CD4-positive, CD25-positive, alpha-beta regulatory T cell (primary cell): ENCODE measurements at regions not wholly inside any gene's neighbourhood (a gene's known extent, or its start where the extent isn't known, plus 50 kb on each side); places are given as distances from the start of the nearest gene placed in this dataset.

ENCODE experiments used
- ATAC-seq, 2 donors: fragments of 150-1000 bp; cut with Tn5 transposase; one replicate each; pipeline ENCODE4 v1.10.0; 2021; ENCODE audit warnings: low read depth in 2 of 2, moderate number of reproducible peaks in 2 of 2, moderate library complexity in 1 of 2
- DNase-seq, 3 donors: peaks; one replicate each; pipeline versions ENCODE4 v3.0.0 to v3.0.0-alpha.2; 2012 to 2022; ENCODE audit warnings: mixed read lengths in 1 of 3
- H3K27ac ChIP-seq: one replicate; pipeline ENCODE4 v1.7.0; 2013; ENCODE audit warnings: mild to moderate bottlenecking, low read length; ENCODE audit not compliant: insufficient read depth, poor library complexity, severe bottlenecking
- H3K27me3 ChIP-seq: one replicate; pipeline ENCODE4 v1.7.0; 2013; ENCODE audit warnings: low read length; ENCODE audit not compliant: control insufficient read depth, insufficient read depth
- H3K36me3 ChIP-seq: one replicate; pipeline ENCODE4 v1.7.0; 2013; ENCODE audit warnings: mild to moderate bottlenecking, low read length, moderate library complexity; ENCODE audit not compliant: control insufficient read depth, insufficient read depth
- H3K4me1 ChIP-seq: 2 replicates; pipeline ENCODE4 v1.7.0; 2013; ENCODE audit warnings: mild to moderate bottlenecking, low read length; ENCODE audit not compliant: insufficient read depth, control insufficient read depth, poor library complexity, severe bottlenecking
- H3K4me3 ChIP-seq: one replicate; pipeline ENCODE4 v1.7.0; 2013; ENCODE audit warnings: low read depth, mild to moderate bottlenecking, low read length, moderate library complexity
- H3K9me3 ChIP-seq, 2 experiments: 1 replicate in 1 of 2; 2 replicates in 1 of 2; pipeline ENCODE4 v1.7.0; 2013; ENCODE audit warnings: low read length in 2 of 2, mild to moderate bottlenecking in 1 of 2, moderate library complexity in 1 of 2; ENCODE audit not compliant: control insufficient read depth in 2 of 2
- H3K27ac Mint-ChIP-seq, 3 donors: one replicate each; pipeline ENCODE4 v1.8.0; 2020 to 2022; ENCODE audit warnings: mild to moderate bottlenecking in 3 of 3, mixed read lengths in 3 of 3, moderate library complexity in 2 of 3
- H3K27me3 Mint-ChIP-seq: one replicate; pipeline ENCODE4 v1.8.0; 2022; ENCODE audit warnings: mild to moderate bottlenecking, mixed read lengths
- H3K36me3 Mint-ChIP-seq: one replicate; pipeline ENCODE4 v1.8.0; 2020; ENCODE audit warnings: mixed read lengths
- H3K4me1 Mint-ChIP-seq, 4 donors: one replicate each; pipeline ENCODE4 v1.8.0; 2020 to 2022; ENCODE audit warnings: mixed read lengths in 4 of 4, mild to moderate bottlenecking in 1 of 4
- H3K4me3 Mint-ChIP-seq, 4 donors: one replicate each; pipeline ENCODE4 v1.8.0; 2020 to 2022; ENCODE audit warnings: mild to moderate bottlenecking in 4 of 4, mixed read lengths in 4 of 4, moderate library complexity in 3 of 4
- H3K9me3 Mint-ChIP-seq, 7 donors: one replicate each; pipeline ENCODE4 v1.8.0; 2020 to 2022; ENCODE audit warnings: mixed read lengths in 7 of 7, mild to moderate bottlenecking in 3 of 7, moderate library complexity in 2 of 7

DNA sequence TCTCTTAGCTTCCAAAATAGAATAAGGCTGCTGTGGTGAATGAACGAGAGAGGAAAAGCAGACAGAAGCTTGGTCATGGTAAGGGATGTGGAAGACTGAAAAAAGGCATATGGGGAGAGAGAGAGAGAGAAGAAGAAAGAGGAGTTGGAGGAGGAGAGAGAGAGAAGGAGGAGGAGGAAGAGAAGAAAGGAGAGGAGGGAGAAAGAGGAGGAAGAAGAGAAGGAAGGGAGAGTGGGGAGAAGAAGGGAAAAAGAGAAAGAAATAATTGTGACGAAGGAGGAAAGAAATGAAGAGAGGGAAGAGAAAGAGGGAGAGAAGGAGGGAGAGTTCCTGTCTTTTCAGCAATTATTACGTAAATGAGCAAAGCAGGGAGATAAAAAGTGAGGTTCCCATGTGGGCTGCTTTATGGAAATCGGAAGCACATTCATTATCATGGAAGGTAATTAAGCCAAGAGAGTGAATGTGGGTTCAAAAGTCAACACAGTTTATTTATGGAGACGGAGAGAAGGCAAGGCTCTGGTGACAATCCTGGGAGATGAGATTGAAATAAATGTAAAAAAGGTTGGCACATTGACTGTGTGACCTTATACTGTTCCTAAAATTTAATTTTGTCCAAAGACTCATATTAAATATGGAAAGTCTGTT is 611.2 kb downstream of the KIF4B start:
- H3K27me3 Mint-ChIP-seq, result peaks cover 13% of the 10 kb centered on the region
- H3K36me3 Mint-ChIP-seq, result no peaks in the 10 kb centered on the region
- H3K4me1 ChIP-seq, result no peaks in the 10 kb centered on the region
- no peak overlapping the region for H3K4me3 ChIP-seq
- H3K9me3 ChIP-seq, result no peaks in the 10 kb centered on the region
- no peak overlapping the region for H3K4me3 Mint-ChIP-seq
- no peak overlapping the region for H3K27ac ChIP-seq
- no peak for DNase-seq
- H3K9me3 Mint-ChIP-seq, result peaks cover 0 to 2% (median 0%) of the 10 kb centered on the region in 7 donors
- no peak overlapping the region for H3K27ac Mint-ChIP-seq
- ATAC-seq, result no peak
- H3K36me3 ChIP-seq, result no peaks in the 10 kb centered on the region
- no peaks in the 10 kb centered on the region for H3K4me1 Mint-ChIP-seq
- H3K27me3 ChIP-seq, result no peaks in the 10 kb centered on the region

DNA sequence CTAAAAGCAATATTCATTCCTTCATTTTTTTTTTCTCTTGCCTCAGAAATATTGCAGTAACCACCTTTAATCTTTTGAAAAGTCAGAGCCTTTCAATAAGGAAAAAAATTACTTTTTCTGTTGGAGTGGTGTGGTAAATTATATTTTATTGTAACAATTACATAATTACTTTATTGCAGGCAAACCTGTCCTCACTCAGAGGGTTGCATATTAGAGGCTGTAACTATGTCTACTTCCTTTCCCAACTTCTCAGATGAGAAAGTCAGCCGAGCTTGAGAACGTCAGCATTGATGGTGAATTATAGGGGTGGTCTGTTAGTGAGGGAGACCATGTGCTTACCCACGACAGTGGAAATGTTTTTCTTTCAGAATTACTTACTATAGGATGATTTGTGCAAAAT is 611.8 kb downstream of the KIF4B start:
- Histone ChIP-seq H3K9me3 (no peaks in the 10 kb centered on the region), H3K4me1 (no peaks in the 10 kb centered on the region), H3K4me3 (no peak overlapping the region), H3K27ac (no peak overlapping the region), H3K27me3 (no peaks in the 10 kb centered on the region), H3K36me3 (no peaks in the 10 kb centered on the region)
- no peak overlapping the region for H3K4me3 Mint-ChIP-seq
- no peak overlapping the region for H3K27ac Mint-ChIP-seq
- DNase-seq, result no peak
- no peaks in the 10 kb centered on the region for H3K36me3 Mint-ChIP-seq
- no peak for ATAC-seq
- peaks cover 0 to 2% (median 0%) of the 10 kb centered on the region in 7 donors for H3K9me3 Mint-ChIP-seq
- H3K4me1 Mint-ChIP-seq, result no peaks in the 10 kb centered on the region
- H3K27me3 Mint-ChIP-seq, result peaks cover 7% of the 10 kb centered on the region

DNA sequence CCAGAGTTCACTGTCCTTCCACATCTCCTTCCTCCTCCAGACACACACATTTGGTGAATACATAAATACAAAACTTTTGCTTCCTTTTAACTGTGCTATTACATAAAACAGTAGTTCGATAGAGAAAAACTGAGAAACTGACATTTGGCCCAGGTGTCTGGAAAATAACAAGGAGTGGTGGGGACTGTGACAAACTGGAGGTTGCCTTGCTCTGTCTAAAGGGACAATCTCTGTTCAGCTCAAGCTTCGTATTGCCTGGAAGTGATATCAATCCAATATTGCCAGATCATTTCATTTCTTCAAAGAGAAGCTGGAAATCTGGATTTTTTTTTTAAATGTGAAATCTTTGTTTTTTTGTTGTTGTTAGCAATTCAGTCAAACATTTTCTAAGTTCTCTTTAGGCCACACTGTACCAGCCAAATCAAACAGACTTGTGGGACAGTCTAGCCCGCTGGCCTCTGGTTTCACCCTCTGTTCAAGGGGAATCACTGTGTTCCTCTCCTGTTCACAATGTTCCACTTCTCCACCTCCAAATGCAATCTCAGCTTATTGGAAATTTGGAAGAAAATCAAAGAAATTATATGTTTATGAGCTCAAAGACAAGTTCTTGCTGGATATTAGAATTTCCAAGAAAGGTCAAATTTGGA is 612.5 kb downstream of the KIF4B start:
- Histone ChIP-seq H3K4me3 (no peak overlapping the region), H3K27ac (no peak overlapping the region), H3K9me3 (no peaks in the 10 kb centered on the region), H3K4me1 (no peaks in the 10 kb centered on the region), H3K36me3 (no peaks in the 10 kb centered on the region), H3K27me3 (no peaks in the 10 kb centered on the region)
- Mint-ChIP-seq H3K9me3 (peaks cover 0 to 2% (median 0%) of the 10 kb centered on the region in 7 donors), H3K4me1 (no peaks in the 10 kb centered on the region), H3K4me3 (no peak overlapping the region), H3K36me3 (no peaks in the 10 kb centered on the region), H3K27ac (no peak overlapping the region), H3K27me3 (peaks cover 5% of the 10 kb centered on the region)
- no peak for ATAC-seq
- DNase-seq, result no peak

DNA sequence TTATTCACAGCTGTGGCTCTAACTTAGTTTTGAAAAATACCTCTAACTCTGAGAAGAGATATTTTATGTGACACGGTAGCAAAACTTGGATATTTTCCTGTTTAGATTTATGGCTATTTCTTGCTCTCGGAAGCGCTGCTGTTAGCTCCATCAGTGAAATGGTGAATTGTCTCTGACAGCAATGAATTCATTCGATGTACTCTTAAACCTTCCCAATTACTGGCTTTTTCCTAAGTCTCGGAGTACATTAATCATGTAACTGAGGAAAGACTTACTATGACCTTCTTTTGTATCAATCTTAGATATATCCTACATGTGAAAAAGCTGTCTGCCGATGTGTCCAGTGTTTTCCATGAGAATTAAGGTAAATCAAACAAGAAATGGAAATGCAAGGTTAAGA is 613.0 kb downstream of the KIF4B start:
- no peak for DNase-seq
- Mint-ChIP-seq H3K27ac (no peak overlapping the region), H3K4me3 (no peak overlapping the region), H3K27me3 (peaks cover 3% of the 10 kb centered on the region), H3K4me1 (no peaks in the 10 kb centered on the region), H3K36me3 (no peaks in the 10 kb centered on the region), H3K9me3 (peaks cover 0 to 2% (median 0%) of the 10 kb centered on the region in 7 donors)
- Histone ChIP-seq H3K9me3 (no peaks in the 10 kb centered on the region), H3K36me3 (no peaks in the 10 kb centered on the region), H3K27ac (no peak overlapping the region), H3K27me3 (no peaks in the 10 kb centered on the region), H3K4me1 (no peaks in the 10 kb centered on the region), H3K4me3 (no peak overlapping the region)
- ATAC-seq, result no peak

DNA sequence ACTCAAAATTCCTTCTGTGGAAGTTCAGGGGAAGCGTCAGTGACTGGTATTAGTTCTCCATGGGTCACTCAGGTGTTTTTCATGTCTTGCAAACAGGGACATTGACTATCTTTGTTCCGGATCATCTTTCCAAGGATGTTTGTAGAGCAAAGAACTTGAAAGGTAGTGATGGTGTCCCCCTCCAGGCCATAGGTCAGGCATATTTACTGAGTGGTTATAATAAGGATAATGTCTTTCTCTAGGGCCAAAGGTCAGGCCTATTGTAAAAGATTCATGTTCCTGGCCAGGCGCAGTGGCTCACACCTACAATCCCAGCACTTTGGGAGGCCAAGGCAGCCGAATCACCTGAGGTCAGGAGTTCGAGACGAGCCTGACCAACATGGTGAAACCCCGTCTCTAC is 614.8 kb downstream of the KIF4B start:
- Histone ChIP-seq H3K4me3 (no peak overlapping the region), H3K9me3 (no peaks in the 10 kb centered on the region), H3K27ac (no peak overlapping the region), H3K27me3 (no peaks in the 10 kb centered on the region), H3K4me1 (no peaks in the 10 kb centered on the region), H3K36me3 (no peaks in the 10 kb centered on the region)
- DNase-seq (no peak), ATAC-seq (no peak)
- peaks cover 0 to 2% (median 0%) of the 10 kb centered on the region in 7 donors for H3K9me3 Mint-ChIP-seq
- no peaks in the 10 kb centered on the region for H3K4me1 Mint-ChIP-seq
- no peaks in the 10 kb centered on the region for H3K27me3 Mint-ChIP-seq
- no peak overlapping the region for H3K27ac Mint-ChIP-seq
- no peaks in the 10 kb centered on the region for H3K36me3 Mint-ChIP-seq
- H3K4me3 Mint-ChIP-seq, result no peak overlapping the region

DNA sequence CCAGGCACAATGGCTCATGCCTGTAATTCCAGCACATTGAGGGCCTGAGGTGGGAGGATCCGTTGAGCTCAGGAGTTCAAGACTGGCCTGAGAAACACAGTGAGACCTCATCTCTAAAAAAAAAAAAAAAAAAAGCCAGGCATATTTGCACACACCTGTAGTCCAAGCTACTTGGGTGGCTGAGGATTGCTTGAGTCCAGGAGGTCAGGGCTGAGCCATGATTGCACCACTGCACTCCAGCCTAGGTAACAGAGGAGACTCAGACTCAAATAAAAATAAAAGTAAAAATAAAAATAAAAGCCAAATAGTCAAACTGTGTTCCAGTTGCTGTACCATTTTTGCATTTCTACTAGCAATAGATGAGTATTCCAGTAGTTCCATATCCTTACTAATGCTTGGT is 616.0 kb downstream of the KIF4B start:
- no peak overlapping the region for H3K27ac Mint-ChIP-seq
- peaks cover 0 to 2% (median 0%) of the 10 kb centered on the region in 7 donors for H3K9me3 Mint-ChIP-seq
- no peaks in the 10 kb centered on the region for H3K4me1 Mint-ChIP-seq
- H3K27me3 ChIP-seq, result no peaks in the 10 kb centered on the region
- peaks cover 5% of the 10 kb centered on the region for H3K27me3 Mint-ChIP-seq
- H3K27ac ChIP-seq, result no peak overlapping the region
- H3K36me3 ChIP-seq, result no peaks in the 10 kb centered on the region
- no peaks in the 10 kb centered on the region for H3K36me3 Mint-ChIP-seq
- H3K9me3 ChIP-seq, result no peaks in the 10 kb centered on the region
- ATAC-seq (no peak), DNase-seq (no peak)
- H3K4me3 Mint-ChIP-seq, result no peak overlapping the region
- H3K4me3 ChIP-seq, result no peak overlapping the region
- H3K4me1 ChIP-seq, result no peaks in the 10 kb centered on the region

DNA sequence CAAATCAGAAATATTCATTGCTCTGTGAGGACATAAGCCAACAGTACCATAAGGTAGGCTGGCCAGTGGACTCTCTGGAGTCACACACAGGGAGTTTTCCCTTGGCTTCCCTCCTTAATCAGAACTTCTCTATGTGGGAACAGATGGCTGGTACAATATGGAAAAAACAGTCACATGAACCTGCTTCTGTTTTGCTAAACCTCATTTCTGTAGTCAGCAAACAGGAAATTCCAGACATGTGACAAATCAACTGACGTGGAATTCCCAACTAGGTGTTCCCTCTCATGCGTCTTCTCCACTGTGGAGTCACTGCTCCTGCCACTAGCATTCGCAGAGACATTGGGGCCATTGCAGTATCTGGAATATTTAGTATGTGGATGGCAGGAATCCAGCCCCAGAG is 617.6 kb downstream of the KIF4B start:
- Mint-ChIP-seq H3K27me3 (peaks cover 5% of the 10 kb centered on the region), H3K9me3 (peaks cover 0 to 4% (median 0%) of the 10 kb centered on the region in 7 donors), H3K27ac (no peak overlapping the region), H3K36me3 (no peaks in the 10 kb centered on the region), H3K4me1 (no peaks in the 10 kb centered on the region), H3K4me3 (no peak overlapping the region)
- no peak overlapping the region for H3K27ac ChIP-seq
- no peak for DNase-seq
- H3K9me3 ChIP-seq, result no peaks in the 10 kb centered on the region
- no peaks in the 10 kb centered on the region for H3K4me1 ChIP-seq
- no peak overlapping the region for H3K4me3 ChIP-seq
- H3K36me3 ChIP-seq, result no peaks in the 10 kb centered on the region
- no peaks in the 10 kb centered on the region for H3K27me3 ChIP-seq
- ATAC-seq, result no peak

DNA sequence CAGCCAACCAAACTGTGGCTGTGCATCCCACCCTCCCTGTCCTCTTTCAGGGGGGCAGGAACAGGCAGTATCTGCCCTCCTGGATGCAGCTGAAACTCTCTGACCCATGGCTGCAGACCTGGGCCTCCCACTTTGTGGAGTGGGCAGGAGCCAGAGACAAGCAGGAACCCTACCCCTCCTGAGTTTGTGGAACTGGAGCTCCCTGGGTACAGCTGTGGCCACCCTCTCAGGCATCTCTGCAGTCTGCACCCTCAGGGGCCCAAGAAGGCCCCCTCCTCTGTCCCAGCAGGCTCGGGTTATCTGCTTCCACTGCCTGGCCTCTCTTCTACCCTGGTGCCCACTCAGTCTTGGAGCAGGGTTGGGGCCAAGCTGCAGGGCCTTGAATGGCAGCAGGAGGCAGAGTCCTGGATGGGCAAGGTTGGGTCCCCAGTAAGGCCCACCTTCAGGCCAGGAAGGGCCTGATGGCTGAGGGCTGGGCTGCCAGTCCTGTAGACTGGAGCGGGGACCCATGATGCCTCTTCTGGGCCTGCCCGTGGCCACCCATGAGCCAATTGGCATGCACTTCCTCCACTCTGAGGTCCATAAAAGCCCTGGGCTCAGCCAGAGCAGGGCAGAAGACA is 619.9 kb downstream of the KIF4B start:
- Mint-ChIP-seq H3K27me3 (peaks cover 5% of the 10 kb centered on the region), H3K4me3 (no peak overlapping the region), H3K9me3 (peaks cover 0 to 2% (median 0%) of the 10 kb centered on the region in 7 donors), H3K4me1 (no peaks in the 10 kb centered on the region), H3K27ac (no peak overlapping the region), H3K36me3 (no peaks in the 10 kb centered on the region)
- no peaks in the 10 kb centered on the region for H3K36me3 ChIP-seq
- DNase-seq (no peak), ATAC-seq (no peak)
- H3K4me1 ChIP-seq, result no peaks in the 10 kb centered on the region
- no peak overlapping the region for H3K4me3 ChIP-seq
- H3K27ac ChIP-seq, result no peak overlapping the region
- no peaks in the 10 kb centered on the region for H3K9me3 ChIP-seq
- H3K27me3 ChIP-seq, result no peaks in the 10 kb centered on the region
